HUES64 (cell line): ENCODE measurements at regions not wholly inside any gene's neighbourhood (a gene's known extent, or its start where the extent isn't known, plus 50 kb on each side); places are given as distances from the start of the nearest gene placed in this dataset.

Experiments used
- H3K27ac ChIP-seq: 2 replicates; pipeline ENCODE4 v1.7.0; 2013; ENCODE audit warnings: low read depth, low read length, inconsistent platforms
- H3K27me3 ChIP-seq: 2 replicates; pipeline ENCODE4 v1.6.1; 2013; ENCODE audit warnings: mild to moderate bottlenecking, low read length; ENCODE audit not compliant: insufficient read depth
- H3K36me3 ChIP-seq: 2 replicates; pipeline ENCODE4 v1.6.1; 2013; ENCODE audit warnings: mild to moderate bottlenecking, low read length; ENCODE audit not compliant: insufficient read depth
- H3K4me1 ChIP-seq: 2 replicates; pipeline ENCODE4 v1.6.1; 2013; ENCODE audit warnings: mild to moderate bottlenecking, low read length, moderate library complexity; ENCODE audit not compliant: insufficient read depth
- H3K4me3 ChIP-seq: 2 replicates; pipeline ENCODE4 v1.5.1; 2013; ENCODE audit warnings: mild to moderate bottlenecking, low read length, moderate library complexity
- H3K9ac ChIP-seq: 2 replicates; pipeline ENCODE4 v1.6.1; 2013; ENCODE audit warnings: mild to moderate bottlenecking, low read depth, low read length
- H3K9me3 ChIP-seq: 2 replicates; pipeline ENCODE4 v1.6.1; 2013; ENCODE audit warnings: low read depth, low read length; ENCODE audit not compliant: insufficient read depth
- WGBS: fragments of 150-250, 120-280 bp; methylation state at CpG from one replicate; pipeline ENCODE4 v1.1.7; 2013; ENCODE audit warnings: missing lambda C conversion rate; 5-methylcytosine and 5-hydroxymethylcytosine counted together

DNA sequence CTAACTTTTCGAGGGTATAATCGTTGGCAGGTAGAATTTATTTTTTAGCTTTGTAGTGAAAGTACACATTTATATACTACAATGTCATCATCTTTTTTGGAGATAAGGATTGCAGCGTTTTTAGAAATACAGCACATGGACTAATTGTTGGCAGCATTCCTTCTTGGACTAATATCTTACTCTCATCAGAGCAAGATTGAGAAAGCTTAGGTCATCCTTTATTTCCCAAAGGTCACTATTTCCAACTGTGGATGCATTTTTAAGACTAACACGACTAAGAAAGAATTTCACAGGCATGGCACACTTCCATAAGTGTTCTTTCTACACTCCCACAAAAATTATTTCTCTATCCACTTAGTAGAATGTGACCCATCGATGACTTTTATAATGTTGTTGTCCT lies 732.3 kb downstream of the NCAM2 start:
- H3K4me1 ChIP-seq, result no peaks in the 10 kb centered on the region
- no peak overlapping the region for H3K27ac ChIP-seq
- H3K9me3 ChIP-seq, result no peaks in the 10 kb centered on the region
- H3K9ac ChIP-seq, result no peak overlapping the region
- H3K4me3 ChIP-seq, result no peak overlapping the region
- H3K36me3 ChIP-seq, result no peaks in the 10 kb centered on the region
- H3K27me3 ChIP-seq, result no peaks in the 10 kb centered on the region
- 91% methylated on average over 3 of the region's 5 CpGs for WGBS

- no peaks in the 10 kb centered on the region for H3K27me3 ChIP-seq
- 93% methylated on average over 6 of the region's 6 CpGs for WGBS
- H3K9me3 ChIP-seq, result no peaks in the 10 kb centered on the region
- no peak overlapping the region for H3K9ac ChIP-seq
- no peaks in the 10 kb centered on the region for H3K4me1 ChIP-seq
- no peak overlapping the region for H3K4me3 ChIP-seq
- H3K36me3 ChIP-seq, result no peaks in the 10 kb centered on the region
- no peak overlapping the region for H3K27ac ChIP-seq
These were observed 733.4 kb downstream of the NCAM2 start for GRCh38 chr21:21731626-21732025.

- Histone ChIP-seq H3K9me3 (no peaks in the 10 kb centered on the region), H3K27me3 (no peaks in the 10 kb centered on the region), H3K4me3 (no peak overlapping the region), H3K9ac (no peak overlapping the region), H3K36me3 (no peaks in the 10 kb centered on the region), H3K27ac (no peak overlapping the region), H3K4me1 (no peaks in the 10 kb centered on the region)
- WGBS, result 92% methylated on average over 1 of the region's 1 CpG
These were observed 735.9 kb downstream of the NCAM2 start for GRCh38 chr21:21734088-21734487.

GRCh38 chr21:21737186-21737585 lies 739.0 kb downstream of the NCAM2 start:
- H3K9me3 ChIP-seq, result no peaks in the 10 kb centered on the region
- H3K27me3 ChIP-seq, result no peaks in the 10 kb centered on the region
- no peaks in the 10 kb centered on the region for H3K4me1 ChIP-seq
- no peak overlapping the region for H3K4me3 ChIP-seq
- no peak overlapping the region for H3K27ac ChIP-seq
- H3K36me3 ChIP-seq, result no peaks in the 10 kb centered on the region
- WGBS, result 91% methylated on average over 7 of the region's 7 CpGs
- H3K9ac ChIP-seq, result no peak overlapping the region

- Histone ChIP-seq H3K4me3 (no peak overlapping the region), H3K9ac (no peak overlapping the region), H3K27ac (no peak overlapping the region), H3K36me3 (no peaks in the 10 kb centered on the region), H3K27me3 (no peaks in the 10 kb centered on the region), H3K4me1 (no peaks in the 10 kb centered on the region), H3K9me3 (no peaks in the 10 kb centered on the region)
- WGBS, result 78% methylated on average over 5 of the region's 5 CpGs
These were observed 742.0 kb downstream of the NCAM2 start for GRCh38 chr21:21740207-21740606.

- WGBS, result 92% methylated on average over 4 of the region's 4 CpGs
- Histone ChIP-seq H3K9me3 (no peaks in the 10 kb centered on the region), H3K27me3 (no peaks in the 10 kb centered on the region), H3K27ac (no peak overlapping the region), H3K9ac (no peak overlapping the region), H3K4me1 (no peaks in the 10 kb centered on the region), H3K4me3 (no peak overlapping the region), H3K36me3 (no peaks in the 10 kb centered on the region)
These were observed 752.1 kb downstream of the NCAM2 start for GRCh38 chr21:21750124-21750825.

- Histone ChIP-seq H3K4me1 (no peaks in the 10 kb centered on the region), H3K9me3 (no peaks in the 10 kb centered on the region)
- 82% methylated on average over 1 of the region's 1 CpG for WGBS
These were observed 753.1 kb downstream of the NCAM2 start for GRCh38 chr21:21751286-21751685.

GRCh38 chr21:21762855-21763254 lies 764.6 kb downstream of the NCAM2 start:
- Histone ChIP-seq H3K4me1 (no peaks in the 10 kb centered on the region), H3K27me3 (no peaks in the 10 kb centered on the region), H3K9me3 (no peaks in the 10 kb centered on the region), H3K27ac (no peak overlapping the region), H3K9ac (no peak overlapping the region), H3K36me3 (no peaks in the 10 kb centered on the region), H3K4me3 (no peak overlapping the region)
- 0% methylated on average over 1 of the region's 1 CpG for WGBS

More at GRCh38 chr21:21751286-21751685, 753.1 kb downstream of the NCAM2 start:
- Histone ChIP-seq H3K36me3 (no peaks in the 10 kb centered on the region), H3K9ac (no peak overlapping the region), H3K27ac (no peak overlapping the region), H3K27me3 (no peaks in the 10 kb centered on the region), H3K4me3 (no peak overlapping the region)

- Histone ChIP-seq H3K4me3 (no peak overlapping the region), H3K27me3 (no peaks in the 10 kb centered on the region), H3K36me3 (no peaks in the 10 kb centered on the region), H3K27ac (no peak overlapping the region), H3K4me1 (no peaks in the 10 kb centered on the region), H3K9ac (no peak overlapping the region), H3K9me3 (no peaks in the 10 kb centered on the region)
- WGBS, result 89% methylated on average over 1 of the region's 2 CpGs
These were observed 766.1 kb downstream of the NCAM2 start for GRCh38 chr21:21764281-21764680.

- Histone ChIP-seq H3K36me3 (no peaks in the 10 kb centered on the region), H3K27me3 (no peaks in the 10 kb centered on the region), H3K4me1 (no peaks in the 10 kb centered on the region), H3K27ac (no peak overlapping the region), H3K9ac (no peak overlapping the region), H3K4me3 (no peak overlapping the region), H3K9me3 (no peaks in the 10 kb centered on the region)
- 92% methylated on average over 5 of the region's 5 CpGs for WGBS
These were observed 769.1 kb downstream of the NCAM2 start for GRCh38 chr21:21767276-21767675.

GRCh38 chr21:21788591-21788990 lies 790.4 kb downstream of the NCAM2 start:
- Histone ChIP-seq H3K27ac (no peak overlapping the region), H3K4me1 (no peaks in the 10 kb centered on the region), H3K9ac (no peak overlapping the region)

GRCh38 chr21:21801921-21802320 lies 803.7 kb downstream of the NCAM2 start:
- Histone ChIP-seq H3K4me3 (no peak overlapping the region), H3K36me3 (no peaks in the 10 kb centered on the region), H3K27ac (no peak overlapping the region), H3K4me1 (peaks cover 10% of the 10 kb centered on the region; the same call in 1 of the 2 replicates), H3K9ac (no peak overlapping the region), H3K9me3 (no peaks in the 10 kb centered on the region), H3K27me3 (no peaks in the 10 kb centered on the region)
- 36% methylated on average over 1 of the region's 2 CpGs for WGBS

More at GRCh38 chr21:21788591-21788990, 790.4 kb downstream of the NCAM2 start:
- Histone ChIP-seq H3K9me3 (no peaks in the 10 kb centered on the region), H3K27me3 (no peaks in the 10 kb centered on the region), H3K4me3 (no peak overlapping the region), H3K36me3 (no peaks in the 10 kb centered on the region)
